ENCODE measurements at regions not wholly inside any gene's neighbourhood (a gene's known extent, or its start where the extent isn't known, plus 50 kb on each side); places are given as distances from the start of the nearest gene placed in this dataset.

DNA sequence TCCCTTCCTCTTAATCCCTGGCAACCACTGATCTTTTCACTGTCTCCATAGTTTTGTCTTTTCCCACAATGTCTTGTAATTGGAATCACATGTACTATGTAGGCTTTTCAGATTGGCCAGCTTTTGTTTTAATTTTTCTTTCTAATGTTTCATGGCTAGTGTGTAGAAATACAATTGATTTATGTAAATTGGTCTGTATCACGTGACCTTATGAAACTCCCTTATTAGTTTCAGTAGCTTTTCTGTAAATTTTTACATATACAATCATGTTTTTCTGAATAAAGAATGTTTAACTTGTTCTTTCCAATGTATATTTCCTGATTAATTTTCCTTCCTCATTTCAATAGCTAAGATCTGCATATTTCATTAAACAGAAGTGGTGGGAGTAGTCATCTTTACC, 319.3 kb downstream of the MDFIC start:
- DNase-seq (ENCODE audit: low spot score), result no peak
- TF ChIP-seq, protein P1, sequence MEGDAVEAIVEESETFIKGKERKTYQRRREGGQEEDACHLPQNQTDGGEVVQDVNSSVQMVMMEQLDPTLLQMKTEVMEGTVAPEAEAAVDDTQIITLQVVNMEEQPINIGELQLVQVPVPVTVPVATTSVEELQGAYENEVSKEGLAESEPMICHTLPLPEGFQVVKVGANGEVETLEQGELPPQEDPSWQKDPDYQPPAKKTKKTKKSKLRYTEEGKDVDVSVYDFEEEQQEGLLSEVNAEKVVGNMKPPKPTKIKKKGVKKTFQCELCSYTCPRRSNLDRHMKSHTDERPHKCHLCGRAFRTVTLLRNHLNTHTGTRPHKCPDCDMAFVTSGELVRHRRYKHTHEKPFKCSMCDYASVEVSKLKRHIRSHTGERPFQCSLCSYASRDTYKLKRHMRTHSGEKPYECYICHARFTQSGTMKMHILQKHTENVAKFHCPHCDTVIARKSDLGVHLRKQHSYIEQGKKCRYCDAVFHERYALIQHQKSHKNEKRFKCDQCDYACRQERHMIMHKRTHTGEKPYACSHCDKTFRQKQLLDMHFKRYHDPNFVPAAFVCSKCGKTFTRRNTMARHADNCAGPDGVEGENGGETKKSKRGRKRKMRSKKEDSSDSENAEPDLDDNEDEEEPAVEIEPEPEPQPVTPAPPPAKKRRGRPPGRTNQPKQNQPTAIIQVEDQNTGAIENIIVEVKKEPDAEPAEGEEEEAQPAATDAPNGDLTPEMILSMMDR (IDR thresholded peaks at IDR 0.05), result no peak
- no peak for ATAC-seq (ENCODE audit: low FRiP score)

DNA sequence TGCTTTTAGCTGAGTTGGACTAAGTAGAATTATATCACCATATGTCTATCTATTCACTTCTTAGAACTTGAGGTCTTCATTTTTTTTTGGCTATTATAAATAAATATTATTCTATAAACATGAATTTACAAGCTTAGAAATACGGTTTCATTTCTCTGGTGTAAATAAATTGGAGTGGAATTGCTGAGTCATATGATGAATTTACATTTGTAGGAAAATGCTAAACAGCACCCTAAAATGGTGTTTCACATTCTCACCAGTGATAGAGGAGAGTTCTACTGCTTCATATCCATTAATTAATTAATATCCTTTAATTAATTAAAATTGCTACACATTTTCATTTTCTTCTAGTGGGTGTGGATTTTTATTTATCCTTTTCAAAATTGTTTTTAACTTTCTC, 318.3 kb downstream of the MDFIC start:
- no peak for ATAC-seq (ENCODE audit: low FRiP score)
- DNase-seq (ENCODE audit: low spot score), result no peak
- TF ChIP-seq, protein P1 (IDR thresholded peaks at IDR 0.05), result no peak

DNA sequence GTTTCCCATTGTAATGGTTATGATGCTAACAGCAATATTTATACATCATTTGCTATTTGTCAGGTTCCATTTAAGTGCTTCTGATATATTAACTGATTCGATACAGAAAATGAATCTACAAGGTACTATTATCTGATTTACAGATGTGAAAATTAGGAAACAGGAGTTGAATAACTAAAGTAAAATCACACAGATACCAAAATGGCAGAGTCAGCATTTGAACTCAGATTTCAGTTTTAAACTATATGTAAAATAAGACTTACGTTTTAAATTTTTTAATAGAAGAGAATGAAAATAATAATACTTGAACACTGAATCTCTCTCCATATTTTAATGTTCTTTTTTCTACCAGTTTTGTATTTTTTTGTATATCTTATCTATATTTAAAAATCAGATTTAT, 313.2 kb downstream of the MDFIC start:
- TF ChIP-seq, protein P1 (IDR thresholded peaks at IDR 0.05), result no peak
- ATAC-seq (ENCODE audit: low FRiP score) (no peak), DNase-seq (ENCODE audit: low spot score) (no peak)

DNA sequence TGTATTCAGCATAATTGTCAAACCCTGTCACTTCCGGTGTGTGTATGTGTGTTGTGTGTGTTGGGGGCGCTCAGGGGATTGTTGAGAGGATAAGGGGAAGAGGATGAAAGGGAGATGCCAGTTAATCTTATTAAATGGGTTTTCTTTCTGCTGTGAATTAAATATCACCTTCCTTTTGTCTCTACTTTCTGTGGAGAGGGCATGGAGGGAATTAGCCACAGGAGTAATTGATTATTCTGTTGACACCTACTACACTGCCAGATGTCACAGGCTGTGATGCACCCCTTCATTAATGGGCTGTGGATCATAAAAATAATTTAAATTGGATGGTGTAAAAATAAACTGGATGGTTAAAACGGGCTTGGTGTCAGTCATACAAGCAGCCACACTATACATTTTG, 311.9 kb downstream of the MDFIC start:
- ATAC-seq (ENCODE audit: low FRiP score), result no peak
- TF ChIP-seq, protein P1 (IDR thresholded peaks at IDR 0.05), result no peak
- no peak for DNase-seq (ENCODE audit: low spot score)

DNA sequence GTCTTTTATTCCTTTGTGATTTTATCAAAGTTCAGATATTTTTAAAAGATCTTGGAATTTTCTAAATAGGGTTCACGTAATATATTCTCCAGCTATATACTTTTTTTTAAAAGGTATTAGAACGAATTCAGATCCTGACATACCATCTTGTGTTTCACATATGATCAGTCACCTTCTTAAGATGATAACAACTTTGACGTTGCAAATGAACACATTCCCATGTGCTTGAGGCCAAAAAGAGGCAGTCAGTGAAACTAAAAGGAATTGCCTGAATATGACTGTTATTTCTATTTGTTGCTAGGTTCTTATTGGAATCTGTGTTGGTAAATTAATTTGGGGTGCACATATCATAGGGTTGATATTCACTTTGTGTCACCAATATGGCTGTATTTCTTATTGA, 310.1 kb downstream of the MDFIC start:
- TF ChIP-seq, protein P1 (IDR thresholded peaks at IDR 0.05), result no peak
- no peak for DNase-seq (ENCODE audit: low spot score)
- ATAC-seq (ENCODE audit: low FRiP score), result no peak

DNA sequence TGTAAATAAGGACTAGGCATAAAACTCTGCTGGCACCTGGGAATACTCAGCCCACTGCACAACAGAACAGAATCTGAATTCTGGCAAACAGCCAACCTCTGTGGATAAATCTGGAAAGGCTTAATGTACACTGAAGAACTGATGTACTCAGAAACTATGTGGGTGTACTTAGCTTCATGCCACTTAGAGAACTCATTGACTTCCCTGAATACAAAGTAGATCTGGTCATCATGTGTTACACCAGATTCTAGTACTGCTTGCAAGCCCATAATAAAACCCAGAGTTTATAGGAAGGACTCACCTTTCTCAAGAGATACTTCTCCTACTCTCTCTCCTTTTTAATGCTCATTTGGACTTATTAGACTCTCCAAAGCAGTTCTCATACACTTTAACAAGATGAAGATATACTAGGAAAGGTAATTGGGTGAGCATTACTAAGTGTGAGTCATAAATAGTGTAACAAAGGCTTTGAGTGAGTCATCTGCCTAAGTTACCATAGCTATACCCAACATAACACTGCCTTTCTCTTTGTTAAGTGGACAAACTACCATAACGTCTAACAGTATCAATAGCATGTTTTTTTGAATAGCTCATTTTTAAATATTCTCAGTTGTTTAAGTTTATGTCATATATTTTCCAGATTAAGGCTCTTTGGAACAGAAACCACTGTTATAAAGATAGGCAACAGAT, 309.1 kb downstream of the MDFIC start:
- TF ChIP-seq, protein P1 (IDR thresholded peaks at IDR 0.05), result no peak
- ATAC-seq (ENCODE audit: low FRiP score), result peak; percentile 93

DNA sequence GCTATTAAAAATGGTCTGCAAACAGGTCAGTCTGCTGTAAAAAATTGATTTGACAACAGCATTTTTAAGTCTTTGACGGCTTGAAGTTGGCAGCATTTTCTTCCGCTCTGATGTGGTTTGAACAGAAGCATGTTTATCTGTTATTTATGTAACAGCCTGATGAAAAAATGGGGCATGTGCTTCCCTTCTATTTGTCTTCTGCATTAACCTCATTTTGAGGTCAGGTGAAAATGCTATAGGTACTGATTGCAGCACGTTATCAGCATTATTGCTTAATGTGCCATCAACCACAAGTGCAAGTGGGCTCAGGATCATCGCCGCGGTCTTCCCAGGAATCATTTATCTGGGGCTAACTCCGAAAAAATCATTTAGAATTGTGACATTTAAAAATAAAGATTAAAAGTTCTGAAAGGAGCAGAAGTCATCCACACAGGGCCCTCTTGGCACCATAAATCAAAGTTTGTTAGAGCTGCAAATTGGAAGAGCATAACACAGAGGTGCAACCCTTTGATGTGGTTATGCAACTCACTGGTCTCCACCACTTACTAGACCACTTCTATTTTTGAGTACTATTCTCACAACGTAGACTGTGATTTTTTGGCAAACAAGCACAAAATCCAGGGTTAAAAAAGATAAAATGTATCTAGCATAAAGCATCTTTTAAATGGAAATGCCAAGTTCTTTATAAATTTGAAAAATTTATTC, 307.7 kb downstream of the MDFIC start:
- DNase-seq (ENCODE audit: low spot score) (no peak), ATAC-seq (ENCODE audit: low FRiP score) (no peak)
- TF ChIP-seq, protein P1 (IDR thresholded peaks at IDR 0.05), result no peak

More for the DNA sequence above, 309.1 kb downstream of the MDFIC start:
- no peak for DNase-seq (ENCODE audit: low spot score)

Measured in omental fat pad (tissue), 3 donors.